NOMO-1 treated with DMSO at 0.1 percent for 48 hours (cell line): ENCODE measurements at regions not wholly inside any gene's neighbourhood (a gene's known extent, or its start where the extent isn't known, plus 50 kb on each side); places are given as distances from the start of the nearest gene placed in this dataset.
"Not testable (repeated sequence)": the region's sequence is repeated elsewhere in the genome, so short reads cannot be mapped to it uniquely, and the experiment has no call there.

Experiments used
- DNase-seq: peaks from one replicate; lab custom pipeline; 2025; ENCODE audit not compliant: unreplicated experiment; lab: John Stamatoyannopoulos, UW

DNA sequence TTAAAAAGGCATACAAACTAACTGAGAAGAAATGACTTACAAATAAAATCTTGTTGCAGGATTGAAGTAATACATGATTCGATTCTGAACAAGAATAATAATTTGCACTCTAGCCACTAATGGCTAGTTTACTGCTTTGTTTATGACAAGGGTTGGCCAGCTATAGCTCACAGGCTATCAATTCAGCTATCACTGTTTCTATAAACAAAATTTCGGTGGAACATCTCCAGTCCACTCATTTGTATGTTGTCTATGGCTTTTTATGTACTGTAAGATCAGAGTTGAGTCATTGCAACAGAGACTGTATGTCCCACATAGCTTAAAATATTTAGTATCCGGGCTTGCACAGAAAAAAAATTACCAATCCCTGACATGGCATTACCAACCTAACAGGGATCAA, 543.7 kb upstream of the CNTNAP5 start:
- DNase-seq: no peak

DNA sequence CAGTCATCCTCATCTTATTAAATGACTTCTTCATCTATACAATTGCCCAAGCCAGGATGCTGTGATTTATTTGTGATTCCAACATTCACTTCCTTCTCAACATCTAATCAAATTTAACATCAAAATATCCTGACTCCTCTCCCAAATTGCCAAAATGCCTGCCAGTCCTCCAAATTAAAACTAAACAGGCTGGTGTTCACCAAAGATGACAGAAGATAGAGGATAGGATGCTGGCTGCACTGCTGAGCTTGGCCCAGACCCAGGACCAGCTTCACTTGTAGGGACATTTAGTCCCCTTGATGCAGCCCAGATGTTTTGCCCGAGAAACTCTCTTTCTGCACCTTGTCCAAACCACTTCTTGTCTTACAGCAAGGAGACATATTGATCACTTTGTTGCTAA, 540.0 kb upstream of the CNTNAP5 start:
- no peak for DNase-seq

DNA sequence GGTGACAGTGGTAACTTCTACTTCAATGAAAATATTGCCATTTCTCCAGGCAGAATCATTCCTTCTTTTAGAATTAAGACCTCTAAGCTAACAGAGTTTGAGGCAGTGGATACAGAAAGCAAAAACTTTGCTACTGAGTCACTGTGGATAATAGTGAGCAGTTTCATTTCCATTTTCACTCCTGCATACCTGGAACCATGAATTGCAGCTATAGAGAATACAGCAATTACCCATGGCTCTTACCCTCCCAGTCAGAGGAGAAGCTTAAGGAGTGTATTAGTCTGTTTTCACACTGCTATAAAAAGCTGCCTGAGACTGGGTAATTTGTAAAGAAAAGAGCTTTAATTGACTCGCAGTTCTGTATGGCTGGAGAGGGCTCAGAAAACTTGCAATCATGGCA, 531.4 kb upstream of the CNTNAP5 start:
- no peak for DNase-seq

DNA sequence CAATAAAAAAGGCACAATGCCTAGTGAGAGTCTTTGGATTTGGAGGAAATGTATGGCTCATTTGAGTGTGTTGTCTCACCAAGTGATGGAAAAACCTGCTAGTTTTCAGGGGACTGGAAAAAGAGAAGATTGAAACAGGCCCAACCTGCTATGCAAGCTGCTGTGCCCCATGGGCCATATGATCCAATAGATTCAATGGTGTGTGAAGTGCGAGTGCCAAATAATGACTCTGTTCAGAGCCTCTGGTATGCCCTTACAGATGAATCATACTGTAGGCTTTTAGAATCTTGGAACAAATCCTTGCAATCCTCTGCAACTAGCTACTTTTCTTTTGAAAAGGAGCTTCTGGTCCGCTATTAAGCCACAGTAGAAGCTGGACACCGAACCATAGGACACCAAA, 529.8 kb upstream of the CNTNAP5 start:
- no peak for DNase-seq

DNA sequence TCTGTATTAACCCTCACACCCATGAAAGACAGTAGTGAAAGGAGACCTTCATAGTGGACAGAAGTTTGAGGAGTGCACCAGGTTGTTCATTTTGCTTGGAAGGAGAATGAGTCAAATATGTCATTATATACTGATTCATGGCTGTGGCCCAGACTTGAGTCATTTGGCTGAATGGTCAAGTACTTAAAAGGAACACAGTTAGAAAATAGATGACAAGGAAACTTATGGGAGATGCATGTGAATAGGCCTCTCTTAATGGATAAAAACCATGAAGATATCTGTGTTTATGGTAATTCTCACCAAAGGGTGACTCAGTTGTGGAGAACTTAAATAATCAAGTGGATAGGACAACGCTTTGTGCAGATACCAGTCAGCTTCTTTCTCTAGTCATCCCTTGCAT, 524.7 kb upstream of the CNTNAP5 start:
- DNase-seq: no peak

DNA sequence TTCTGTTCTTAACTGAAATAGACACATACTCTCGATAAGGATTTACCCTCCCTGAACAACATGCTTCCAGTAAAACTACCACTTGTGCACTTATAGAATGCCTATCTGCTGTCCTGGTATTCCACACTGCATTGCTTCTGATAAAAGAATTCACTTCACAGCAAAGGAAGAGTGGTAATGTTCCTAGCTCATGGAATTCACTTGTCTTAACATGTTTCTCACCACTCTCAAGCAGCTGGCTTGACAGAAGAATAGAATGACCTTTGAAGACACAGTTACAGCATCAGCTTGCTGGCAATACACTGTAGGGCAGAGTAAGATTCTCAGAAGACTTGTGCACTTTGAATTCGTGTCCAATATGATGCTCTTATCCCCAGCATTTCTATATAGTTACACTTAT, 524.1 kb upstream of the CNTNAP5 start:
- DNase-seq: no peak

DNA sequence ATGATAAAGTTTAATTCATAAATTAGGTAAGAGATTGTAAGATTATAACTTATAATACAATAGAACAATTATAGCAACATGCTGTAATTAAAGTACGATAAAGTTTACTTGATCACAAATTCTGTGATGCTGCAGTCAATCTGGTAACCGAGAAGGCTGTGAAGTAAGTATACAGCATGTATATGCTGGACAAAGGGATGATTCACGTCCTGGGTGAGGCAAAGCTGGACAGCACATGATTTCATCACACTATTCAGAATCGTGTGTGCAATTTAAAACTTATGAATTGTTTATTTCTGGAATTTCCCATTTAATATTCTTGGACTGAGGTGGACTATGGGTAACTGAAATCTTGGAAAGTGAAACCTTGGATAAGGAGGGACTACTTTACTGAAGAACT, 522.2 kb upstream of the CNTNAP5 start:
- no peak for DNase-seq

DNA sequence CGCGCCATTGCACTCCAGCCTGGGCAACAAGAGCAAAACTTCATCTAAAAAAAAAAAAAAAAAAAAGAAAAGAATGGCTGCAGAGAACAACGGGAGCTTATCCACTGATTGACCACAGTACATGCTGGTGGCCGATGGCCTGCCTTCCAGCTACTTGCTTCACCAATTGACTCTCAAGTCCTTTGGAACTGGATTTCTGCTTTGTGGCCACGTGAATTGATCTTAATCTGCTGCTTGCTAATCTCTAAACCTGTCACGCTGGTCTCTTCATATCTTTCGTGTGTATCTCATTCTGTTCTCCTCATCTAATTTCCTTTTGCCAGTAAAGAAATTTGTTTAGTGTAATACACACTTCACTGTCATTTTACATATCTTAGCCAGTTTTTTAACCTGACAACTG, 512.5 kb upstream of the CNTNAP5 start:
- DNase-seq: no peak

DNA sequence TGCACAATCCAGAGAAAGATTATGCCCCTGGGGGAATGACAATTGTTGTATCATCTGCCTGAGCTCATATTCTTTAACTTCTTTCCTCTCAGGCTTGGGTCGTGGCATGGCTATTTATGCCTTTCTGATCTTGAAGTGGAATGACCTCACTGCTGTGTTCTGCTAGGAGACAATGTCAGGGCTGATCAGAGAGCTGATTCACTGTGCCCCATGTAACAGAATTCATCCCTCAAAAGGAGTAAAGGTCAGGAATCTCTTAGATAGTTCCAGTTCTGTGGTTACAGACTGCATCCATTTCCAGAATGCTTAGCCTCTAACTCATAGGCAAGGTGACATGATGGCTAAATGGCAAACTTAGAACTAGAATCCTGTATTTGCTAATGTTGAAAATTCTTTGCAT, 511.7 kb upstream of the CNTNAP5 start:
- no peak for DNase-seq

DNA sequence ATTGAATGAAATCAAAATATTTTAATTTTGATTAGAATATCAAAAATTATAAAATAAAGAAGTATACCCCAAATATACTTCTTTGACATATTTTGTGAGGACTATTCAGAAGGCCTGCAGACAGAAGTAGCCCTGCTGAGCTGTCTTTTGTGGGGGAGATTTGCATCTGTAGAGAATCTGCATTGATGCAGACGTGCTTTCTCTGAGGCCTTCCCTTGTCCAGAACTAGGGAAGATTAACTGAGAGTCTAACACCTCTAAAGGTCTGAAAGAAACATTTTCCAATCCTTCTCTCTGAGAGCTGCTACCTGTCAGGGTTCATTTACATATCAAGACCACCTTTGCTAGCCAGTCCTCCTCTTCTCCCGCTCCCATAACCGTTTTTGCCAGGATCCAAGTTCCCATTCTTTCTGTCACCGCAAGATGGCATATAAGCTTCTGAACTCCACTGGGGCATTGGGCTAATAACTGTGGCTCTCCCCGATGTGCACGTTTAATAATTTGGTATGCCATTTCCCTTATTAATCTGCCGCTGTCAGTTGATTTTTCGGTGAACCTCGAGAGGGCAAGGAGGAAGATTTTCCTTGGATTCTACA, 510.4 kb upstream of the CNTNAP5 start:
- DNase-seq: no peak

DNA sequence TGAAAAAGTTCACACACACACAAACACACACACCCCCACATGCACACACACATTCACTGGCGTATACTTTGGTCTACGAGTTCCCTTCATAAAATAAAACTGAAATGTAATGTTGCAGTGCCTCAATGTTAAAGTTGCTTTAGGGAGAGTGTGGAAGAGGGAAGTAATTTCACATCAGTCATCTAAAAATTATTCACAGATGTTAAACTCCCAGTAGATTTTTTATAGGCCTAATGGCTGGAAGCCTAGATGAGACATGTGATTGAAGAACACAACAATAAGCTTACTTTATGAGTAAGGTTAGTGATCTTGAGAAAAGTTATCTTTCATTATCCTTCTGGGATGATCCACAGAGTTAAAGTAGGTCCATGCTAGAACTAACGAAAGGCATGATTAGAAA, 506.7 kb upstream of the CNTNAP5 start:
- DNase-seq: no peak

DNA sequence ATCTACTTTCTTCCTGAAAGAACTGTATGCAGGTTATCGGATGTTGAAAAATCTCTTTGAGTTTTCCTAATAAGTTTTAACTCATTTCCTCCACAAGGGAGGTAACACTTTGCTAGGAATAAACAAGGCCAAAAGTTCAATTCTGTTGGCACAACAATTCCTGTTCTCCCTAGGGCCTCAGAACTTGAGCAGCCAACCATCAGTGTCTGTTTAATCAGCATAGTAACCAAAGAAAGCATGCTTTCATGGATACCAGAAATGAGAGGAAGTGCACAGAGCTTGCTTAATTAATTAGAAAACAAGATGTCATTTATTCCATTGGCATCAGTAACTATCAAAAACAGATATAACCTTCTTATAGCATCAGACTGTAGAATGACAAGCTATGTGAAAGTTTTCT, 503.2 kb upstream of the CNTNAP5 start:
- no peak for DNase-seq

DNA sequence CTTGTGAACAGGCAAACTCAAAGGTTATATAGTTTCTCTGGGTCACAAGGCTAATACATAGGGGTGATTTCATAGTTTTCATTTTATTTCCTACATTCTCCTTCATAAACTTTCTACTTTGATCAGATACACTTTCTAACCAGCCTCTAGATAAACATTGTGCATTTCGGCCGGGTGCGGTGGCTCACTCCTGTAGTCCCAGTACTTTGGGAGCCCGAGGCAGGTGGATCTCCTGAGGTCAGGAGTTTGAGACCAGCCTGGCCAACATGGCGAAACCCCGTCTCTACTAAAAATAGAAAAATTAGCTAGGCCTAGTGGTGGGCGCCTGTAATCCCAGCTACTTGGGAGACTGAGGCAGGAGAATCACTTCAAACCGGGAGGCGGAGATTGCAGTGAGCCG, 502.6 kb upstream of the CNTNAP5 start:
- not testable (repeated sequence) for DNase-seq

DNA sequence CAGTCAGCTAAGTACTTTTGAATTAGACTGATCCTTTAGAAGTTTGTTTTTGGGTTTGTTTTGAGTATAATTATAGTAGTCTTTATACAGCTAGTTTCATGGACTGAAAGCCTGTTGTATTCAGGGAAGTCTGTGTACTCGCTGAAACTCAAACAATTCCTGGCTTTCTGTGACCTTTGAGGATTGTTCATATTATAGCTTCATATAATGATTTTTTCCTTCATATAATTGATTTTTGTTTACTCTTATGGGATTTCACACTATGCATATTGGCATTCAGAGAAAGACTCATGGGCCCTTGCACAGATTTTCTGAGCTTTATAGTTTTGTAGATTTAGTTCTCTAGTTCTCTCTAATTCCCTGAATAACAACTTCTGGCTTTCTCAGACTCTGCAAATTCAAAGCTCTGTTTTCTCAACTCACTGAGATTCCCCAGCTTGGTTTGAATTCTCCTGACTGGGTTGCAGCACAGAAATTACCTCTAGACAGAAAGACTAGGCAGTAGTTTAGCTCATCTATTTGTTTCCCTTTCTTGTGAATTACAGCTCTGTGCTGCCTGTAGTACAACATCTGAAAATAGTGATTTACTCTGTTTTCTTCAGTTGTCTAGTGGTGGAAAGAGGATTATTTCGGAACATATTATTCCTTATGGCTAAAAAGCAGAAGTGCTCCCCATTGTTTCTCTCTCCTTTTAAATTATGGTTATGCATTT, 495.9 kb upstream of the CNTNAP5 start:
- no peak for DNase-seq

DNA sequence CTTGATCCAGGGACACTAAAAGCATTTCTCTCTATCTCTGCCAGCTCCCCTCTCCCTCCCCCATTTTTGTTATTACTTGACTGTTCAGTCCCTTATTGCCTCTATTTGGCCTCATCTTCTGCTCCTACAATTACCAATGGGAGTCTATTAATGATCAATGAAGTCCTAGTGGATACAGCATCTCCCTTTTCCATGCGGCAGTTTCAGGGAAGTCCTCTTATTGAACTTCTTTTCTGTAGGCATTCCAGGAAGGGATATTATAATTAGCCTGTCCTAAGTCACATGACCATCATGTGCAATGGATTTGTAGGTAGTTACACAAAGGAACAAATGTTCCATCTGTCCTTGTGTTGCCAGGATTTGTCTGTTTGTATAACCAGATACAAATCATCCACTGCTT, 495.1 kb upstream of the CNTNAP5 start:
- no peak for DNase-seq

DNA sequence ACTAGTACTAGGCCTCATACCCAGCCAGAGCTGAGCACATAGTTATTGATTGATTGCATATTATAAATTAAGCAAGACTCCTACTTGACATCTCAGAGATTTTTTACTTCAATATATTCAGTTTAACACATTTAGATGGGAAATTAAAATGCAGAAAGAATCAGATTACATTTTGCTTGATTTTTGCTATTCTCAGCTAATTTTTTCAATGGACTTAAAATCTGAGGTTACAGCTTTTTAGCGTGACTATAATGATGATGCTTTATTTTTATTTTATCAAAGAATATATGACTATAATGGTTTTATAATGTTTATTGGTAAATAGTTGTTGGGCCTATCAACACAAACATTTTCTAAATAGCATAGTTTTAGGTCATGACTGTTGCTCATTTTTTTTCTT, 493.0 kb upstream of the CNTNAP5 start:
- DNase-seq: no peak

DNA sequence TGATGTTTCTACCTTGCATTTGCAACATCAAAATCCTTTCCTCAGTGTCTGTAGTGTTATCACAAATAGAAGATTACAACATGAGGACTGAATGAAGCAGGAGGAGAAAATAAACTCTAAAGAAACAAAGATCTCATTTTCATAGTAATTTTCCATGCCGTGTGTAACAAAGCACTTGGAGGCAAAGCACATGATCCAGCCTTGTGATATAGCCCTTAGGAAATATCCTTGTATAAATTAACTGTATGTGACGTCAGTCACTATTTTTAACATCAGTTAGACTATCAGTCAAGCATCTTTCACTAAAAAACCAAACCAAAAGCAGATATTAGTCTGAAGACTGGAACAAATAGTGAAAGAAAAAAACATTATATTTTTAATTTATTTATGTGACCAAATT, 492.1 kb upstream of the CNTNAP5 start:
- no peak for DNase-seq

DNA sequence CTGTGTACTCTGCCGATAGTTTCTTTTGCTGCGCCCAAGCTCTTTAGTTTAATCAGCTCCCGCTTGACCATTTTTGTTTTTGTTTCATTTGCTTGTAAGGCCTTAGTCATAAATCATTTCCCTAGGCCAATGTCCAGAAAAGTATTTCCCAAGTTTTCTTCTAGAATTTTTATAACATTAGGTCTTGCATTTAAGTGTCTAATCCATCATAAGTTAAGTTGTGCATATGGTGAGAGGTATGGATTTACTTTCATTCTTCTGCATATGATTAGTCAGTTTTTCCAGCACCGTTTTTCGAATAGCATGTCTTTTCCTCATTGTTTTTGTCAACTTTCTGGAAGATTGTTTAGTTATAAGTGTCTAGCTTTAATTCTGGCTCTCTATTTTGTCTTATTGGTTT, 484.8 kb upstream of the CNTNAP5 start:
- no peak for DNase-seq

DNA sequence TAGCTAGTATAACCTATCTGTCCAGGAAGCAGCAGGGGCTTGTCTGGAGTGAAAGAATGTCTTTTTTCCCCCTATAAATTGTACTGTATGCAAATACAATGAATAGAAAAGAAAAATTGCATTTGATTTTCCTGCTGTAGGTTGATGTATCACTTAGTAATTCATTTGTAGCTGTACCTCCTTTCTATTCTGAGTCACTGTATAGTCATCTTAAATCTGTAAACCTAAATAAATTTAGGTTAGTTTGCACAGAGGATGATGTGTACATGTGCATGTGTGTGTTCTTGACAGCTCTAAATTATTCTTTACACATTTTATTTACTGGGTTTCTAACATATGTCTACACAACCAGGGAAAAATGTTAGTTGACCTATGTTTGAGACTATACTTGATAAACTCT, 478.7 kb upstream of the CNTNAP5 start:
- no peak for DNase-seq

DNA sequence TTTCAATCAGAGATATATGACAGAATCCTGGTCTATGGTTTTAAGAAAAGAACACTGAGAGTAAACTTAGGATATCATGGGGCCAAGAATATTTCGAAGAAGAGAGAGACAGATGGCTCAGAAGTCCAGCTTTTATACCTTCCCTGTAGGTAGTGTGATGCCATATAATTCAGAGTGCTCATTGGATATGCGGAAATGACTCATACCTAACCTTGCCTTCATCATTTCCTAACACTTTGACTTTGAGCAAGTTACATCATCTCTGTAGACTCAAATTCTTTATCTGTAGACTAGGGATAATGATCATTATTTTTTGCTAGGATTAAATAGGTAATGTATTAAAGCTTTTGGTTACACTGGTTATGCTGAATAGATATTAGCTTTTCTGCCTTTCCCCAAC, 461.6 kb upstream of the CNTNAP5 start:
- DNase-seq: no peak

DNA sequence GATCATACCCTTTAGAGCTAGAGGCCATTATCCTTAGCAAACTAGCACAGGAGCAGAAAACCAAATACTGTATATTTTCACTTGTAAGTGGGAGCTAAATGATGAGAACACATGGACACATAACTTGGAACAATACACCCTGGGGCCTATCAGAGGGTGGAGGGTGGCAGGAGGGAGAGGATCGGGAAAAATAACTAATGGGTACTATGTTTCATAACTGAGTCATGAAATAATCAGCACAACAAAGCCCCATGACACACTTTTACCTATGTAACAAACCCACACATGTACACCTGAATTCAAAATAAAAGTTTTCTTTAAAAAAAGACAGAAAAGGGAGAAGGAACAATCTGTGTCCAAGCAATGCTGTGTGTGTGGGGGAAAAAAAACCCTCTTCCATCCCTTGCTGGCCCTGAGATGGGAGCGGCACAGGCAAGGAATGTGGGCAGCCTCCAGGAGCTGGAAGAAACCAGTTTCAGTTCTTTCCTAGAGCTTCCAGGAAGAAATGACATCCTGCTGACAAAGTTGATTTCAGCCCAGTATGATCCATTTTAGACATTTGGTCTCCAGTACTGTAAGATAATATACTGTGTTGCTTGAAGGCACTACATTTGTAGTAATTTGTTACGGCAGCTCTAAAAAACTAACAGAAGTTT, 458.7 kb upstream of the CNTNAP5 start:
- no peak for DNase-seq

DNA sequence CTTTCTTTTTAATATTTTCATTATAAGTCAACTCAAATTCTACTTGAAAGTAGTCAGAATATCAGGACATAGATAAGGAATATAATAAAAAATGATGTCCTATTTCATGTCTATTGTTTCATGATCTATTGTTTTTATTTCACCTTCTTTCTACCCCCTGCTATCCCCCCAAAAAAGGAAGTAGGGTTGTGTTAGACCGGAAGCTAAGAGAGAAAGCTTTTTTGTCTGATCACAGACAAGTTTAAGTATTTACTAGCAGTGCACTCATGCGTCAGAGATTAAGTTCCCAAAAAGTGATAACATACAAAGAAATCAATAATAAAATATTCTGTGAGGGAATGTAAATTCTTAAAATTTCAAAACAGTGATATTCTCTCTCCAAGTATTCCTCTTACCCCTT, 447.1 kb upstream of the CNTNAP5 start:
- no peak for DNase-seq

DNA sequence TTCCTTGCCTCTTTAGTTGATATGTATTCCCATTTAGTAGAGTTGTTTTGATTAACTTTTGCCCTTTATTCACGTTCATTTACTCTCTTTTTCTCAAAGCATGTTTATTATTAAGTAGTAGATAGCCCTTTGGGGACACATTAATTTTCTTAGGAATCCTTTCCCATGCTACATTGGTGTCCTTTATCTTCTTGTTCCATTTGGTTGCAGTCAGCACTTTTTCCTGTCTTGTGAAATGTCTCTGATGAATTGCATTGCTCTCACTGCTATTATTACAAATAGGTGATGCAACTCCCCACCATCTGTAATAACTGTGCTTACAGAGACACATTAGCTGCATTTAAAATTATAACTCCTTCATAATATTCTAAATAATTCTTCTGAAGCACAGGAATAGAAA, 428.5 kb upstream of the CNTNAP5 start:
- DNase-seq: no peak
